IMR-90 (cell line): ENCODE measurements at regions not wholly inside any gene's neighbourhood (a gene's known extent, or its start where the extent isn't known, plus 50 kb on each side); places are given as distances from the start of the nearest gene placed in this dataset.

Experiments used
- ATAC-seq: fragments of 200-7000 bp; cut with Tn5 transposase; 2 replicates; pipeline ENCODE4 v1.9.1; 2020; ENCODE audit warnings: low read depth, mild to moderate bottlenecking, moderate library complexity
- BruUV-seq: library from RNA; stranded (reverse); fragments of 400-500 nt; replicated peaks from 2 replicates; lab custom pipeline; 2021; lab: Mats Ljungman, UMichigan
- CTCF ChIA-PET: fragments of 300-600 bp; formaldehyde crosslinking; extraction: SDS; loops from one replicate; lab custom pipeline; 2021; ENCODE audit warnings: antibody characterized with exemption; lab: Yijun Ruan, JAX
- POLR2A ChIA-PET: fragments of 300-600 bp; sonication (Branson Sonifier 250); formaldehyde crosslinking; loops from one replicate; lab custom pipeline; 2022; ENCODE audit warnings: antibody characterized with exemption; ENCODE audit not compliant: unreplicated experiment; lab: Charles Lee
- DNase-seq: peaks from one replicate; pipeline ENCODE4 v3.0.0; 2013
- H2AFZ ChIP-seq: replicated peaks from 2 replicates; pipeline ENCODE3; 2013; ENCODE audit warnings: low read length, mild to moderate bottlenecking; ENCODE audit not compliant: poor library complexity
- H2AK5ac ChIP-seq: 2 replicates; pipeline ENCODE4 v1.6.1; 2013; ENCODE audit warnings: low read depth, low read length, inconsistent platforms
- H2AK9ac ChIP-seq: replicated peaks from 2 replicates; pipeline ENCODE3; 2013; ENCODE audit warnings: mild to moderate bottlenecking, low read depth, low read length, moderate library complexity; ENCODE audit not compliant: poor library complexity
- H2BK120ac ChIP-seq: 2 replicates; pipeline ENCODE4 v1.6.1; 2013; ENCODE audit warnings: low read depth, low read length, inconsistent platforms
- H2BK15ac ChIP-seq: 3 replicates; pipeline ENCODE4 v1.6.1; 2013; ENCODE audit warnings: low read depth, low read length, inconsistent platforms
- H2BK20ac ChIP-seq: 2 replicates; pipeline ENCODE4 v1.6.1; 2013; ENCODE audit warnings: low read depth, mild to moderate bottlenecking, inconsistent platforms, low read length, moderate library complexity
- H2BK5ac ChIP-seq: 2 replicates; pipeline ENCODE4 v1.6.1; 2013; ENCODE audit warnings: mild to moderate bottlenecking, low read depth, low read length, inconsistent platforms; ENCODE audit not compliant: poor library complexity, severe bottlenecking
- H3K14ac ChIP-seq: replicated peaks from 2 replicates; pipeline ENCODE4 v1.6.1; 2013; ENCODE audit warnings: low read depth, low read length, inconsistent platforms
- H3K18ac ChIP-seq: 2 replicates; pipeline ENCODE4 v1.6.1; 2013; ENCODE audit warnings: low read depth, low read length, control low read depth
- H3K23ac ChIP-seq: 2 replicates; pipeline ENCODE4 v1.6.1; 2013; ENCODE audit warnings: low read depth, low read length, inconsistent platforms
- H3K27ac ChIP-seq: 2 replicates; pipeline ENCODE4 v1.5.1; 2013; ENCODE audit warnings: mild to moderate bottlenecking, control low read depth, low read length; ENCODE audit not compliant: insufficient read depth
- H3K27me3 ChIP-seq: 2 replicates; pipeline ENCODE4 v1.6.1; 2013; ENCODE audit warnings: low read length; ENCODE audit not compliant: control insufficient read depth, insufficient read depth
- H3K36me3 ChIP-seq: 2 replicates; pipeline ENCODE4 v1.6.1; 2013; ENCODE audit warnings: low read length, mixed read lengths; ENCODE audit not compliant: control insufficient read depth, insufficient read depth
- H3K4ac ChIP-seq: 2 replicates; pipeline ENCODE4 v1.6.1; 2013; ENCODE audit warnings: low read depth, low read length, inconsistent platforms
- H3K4me1 ChIP-seq: 2 replicates; pipeline ENCODE4 v1.6.1; 2013; ENCODE audit warnings: low read length, mixed read lengths; ENCODE audit not compliant: control insufficient read depth, insufficient read depth
- H3K4me2 ChIP-seq: 2 replicates; pipeline ENCODE4 v1.6.1; 2013; ENCODE audit warnings: low read depth, mild to moderate bottlenecking, control low read depth, low read length, moderate library complexity
- H3K4me3 ChIP-seq: 2 replicates; pipeline ENCODE4 v1.5.1; 2013; ENCODE audit warnings: low read depth, mild to moderate bottlenecking, control low read depth, low read length, moderate library complexity; ENCODE audit not compliant: insufficient read depth
- H3K56ac ChIP-seq: 2 replicates; pipeline ENCODE4 v1.6.1; 2013; ENCODE audit warnings: low read length, inconsistent platforms; ENCODE audit not compliant: insufficient read depth; ENCODE audit errors: extremely low read depth
- H3K79me1 ChIP-seq, 2 experiments: 2 replicates each; pipeline ENCODE4 v1.6.1; 2013; ENCODE audit warnings: low read length in 2 of 2, inconsistent platforms in 1 of 2, low read depth in 1 of 2
- H3K9ac ChIP-seq: 2 replicates; pipeline ENCODE4 v1.6.1; 2013; ENCODE audit warnings: low read depth, low read length, control low read depth
- H3K9me1 ChIP-seq: 2 replicates; pipeline ENCODE4 v1.6.1; 2013; ENCODE audit warnings: low read length, inconsistent platforms; ENCODE audit not compliant: insufficient read depth
- H3K9me3 ChIP-seq: 2 replicates; pipeline ENCODE4 v1.6.1; 2013; ENCODE audit warnings: low read length; ENCODE audit not compliant: control insufficient read depth, insufficient read depth
- H4K20me1 ChIP-seq: 2 replicates; pipeline ENCODE4 v1.6.1; 2013; ENCODE audit warnings: low read length, inconsistent platforms; ENCODE audit not compliant: insufficient read depth
- H4K5ac ChIP-seq: 2 replicates; pipeline ENCODE4 v1.6.1; 2013; ENCODE audit warnings: mild to moderate bottlenecking, low read depth, low read length, control low read depth
- H4K8ac ChIP-seq, 2 experiments: 2 replicates each; pipeline ENCODE4 v1.6.1; 2013; ENCODE audit warnings: low read depth in 2 of 2, low read length in 2 of 2, control low read depth in 1 of 2, inconsistent platforms in 1 of 2
- H4K91ac ChIP-seq: 2 replicates; pipeline ENCODE4 v1.6.1; 2013; ENCODE audit warnings: low read depth, low read length, inconsistent platforms; ENCODE audit not compliant: insufficient read depth
- MAZ ChIP-seq: IDR thresholded peaks from 2 replicates; pipeline ENCODE4 v1.6.1; 2012; ENCODE audit warnings: low read depth, mild to moderate bottlenecking, low read length, improper control_type of control experiment, moderate library complexity, borderline replicate concordance
- NFE2L2 ChIP-seq: fragments of 150-350 bp; IDR thresholded peaks from 2 replicates; pipeline ENCODE4 v1.6.1; 2016; ENCODE audit warnings: low read depth, mild to moderate bottlenecking, low read length
- POLR2A ChIP-seq: IDR thresholded peaks from 2 replicates; pipeline ENCODE4 v1.6.1; 2012; ENCODE audit warnings: mild to moderate bottlenecking, low read depth, low read length
- RCOR1 ChIP-seq: IDR thresholded peaks from 2 replicates; pipeline ENCODE4 v1.6.1; 2012; ENCODE audit warnings: mild to moderate bottlenecking, low read length, improper control_type of control experiment; ENCODE audit not compliant: insufficient replicate concordance
- SMC3 ChIP-seq: fragments of 150-350 bp; IDR thresholded peaks from 2 replicates; pipeline ENCODE4 v1.6.1; 2016; ENCODE audit warnings: low read depth, mild to moderate bottlenecking, antibody characterized with exemption, low read length, moderate library complexity
- WGBS, 2 experiments: methylation state at CpG; one replicate each; pipeline versions ENCODE4 v1.1.5 to v1.1.7; 2013; ENCODE audit warnings: missing lambda C conversion rate in 2 of 2; ENCODE audit not compliant: insufficient read length in 1 of 2; ENCODE audit errors: extremely low coverage in 2 of 2; 5-methylcytosine and 5-hydroxymethylcytosine counted together
- dilution Hi-C: fragments of 300-500 bp; cut with HindIII; formaldehyde crosslinking; loops from one replicate; pipeline ENCODE4 v1.14.3; 2018; ENCODE audit warnings: low sequenced_read_pairs; ENCODE audit not compliant: unreplicated experiment
- in situ Hi-C: fragments of 300-500 bp; cut with MboI; formaldehyde crosslinking; loops from 3 replicates; pipeline ENCODE4 v1.14.3; 2019; ENCODE audit warnings: low sequenced_read_pairs, inconsistent platforms, mixed read lengths
- intact Hi-C: fragments of 100-400 bp; cut with micrococcal nuclease; formaldehyde crosslinking; loops from 2 replicates; pipeline ENCODE4 v1.10.0; 2022
- TF ChIP-seq, protein P1 (sequence below): fragments of 150-350 bp; IDR thresholded peaks from 2 replicates; pipeline ENCODE4 v1.6.1; 2016; ENCODE audit warnings: low read depth, mild to moderate bottlenecking, low read length, moderate library complexity, borderline replicate concordance
- TF ChIP-seq, protein P2 (sequence below): conservative IDR thresholded peaks from 2 replicates; pipeline ENCODE4 v1.5.1; 2012; ENCODE audit warnings: mild to moderate bottlenecking, low read depth, low read length, improper control_type of control experiment
- TF ChIP-seq, protein P3 (sequence below): fragments of 150-350 bp; IDR thresholded peaks from 2 replicates; pipeline ENCODE4 v1.6.1; 2017; ENCODE audit warnings: mild to moderate bottlenecking, antibody characterized with exemption, low read length, low read depth

DNA sequence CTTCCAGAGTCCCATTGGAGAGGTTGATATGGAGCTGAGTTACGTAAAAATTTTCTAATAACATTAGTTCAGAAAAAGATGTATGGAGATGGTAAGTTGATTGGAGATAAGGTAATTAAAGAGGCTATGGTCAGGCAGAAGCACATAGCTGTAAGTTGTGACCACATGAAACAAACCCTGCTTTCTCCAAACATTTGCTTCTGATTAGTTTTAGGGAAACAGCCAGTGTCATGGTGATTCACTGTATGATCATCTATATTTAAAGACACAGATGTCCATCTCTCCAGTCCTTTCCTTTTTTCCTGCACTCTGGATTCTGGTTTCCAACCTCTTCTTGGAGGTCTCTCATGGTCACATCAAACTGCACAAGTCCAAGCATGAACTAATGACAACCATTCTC is 1550.8 kb upstream of the PIK3C3 start:
- H2AK9ac ChIP-seq, result no peak overlapping the region
- H3K4me1 ChIP-seq, result no peaks in the 10 kb centered on the region
- no CpG with 5 or more reads among the region's 1 CpG for WGBS, 2 experiments
- H2AFZ ChIP-seq, result no peak overlapping the region
- DNase-seq (peak; percentile 54), ATAC-seq (peak; percentile 64)
- no peaks in the 10 kb centered on the region for H3K79me1 ChIP-seq
- H3K14ac ChIP-seq, result 0 out of 2 replicates have a peak overlapping the region, but pooled peaks have one; percentile 48
- H3K23ac ChIP-seq, result no peak overlapping the region
- no peak overlapping the region for H2BK20ac ChIP-seq
- H3K18ac ChIP-seq, result no peak overlapping the region
- H3K9ac ChIP-seq, result no peak overlapping the region
- CTCF ChIA-PET, result no interaction called here
- no peak overlapping the region for H3K27ac ChIP-seq
- H3K36me3 ChIP-seq, result no peaks in the 10 kb centered on the region
- no peaks in the 10 kb centered on the region for H3K9me3 ChIP-seq
- POLR2A ChIA-PET, result no interaction called here
- no peaks in the 10 kb centered on the region for H3K27me3 ChIP-seq
- no TSS peak for BruUV-seq
- no peak overlapping the region for H2BK15ac ChIP-seq
- H3K4ac ChIP-seq, result no peak overlapping the region
- no peaks in the 10 kb centered on the region for H4K20me1 ChIP-seq
- H3K4me2 ChIP-seq, result no peak overlapping the region
- H3K9me1 ChIP-seq, result 0 out of 2 replicates have a peak, but pooled peaks cover 3% of the 10 kb centered on the region
- TF ChIP-seq, protein P1, sequence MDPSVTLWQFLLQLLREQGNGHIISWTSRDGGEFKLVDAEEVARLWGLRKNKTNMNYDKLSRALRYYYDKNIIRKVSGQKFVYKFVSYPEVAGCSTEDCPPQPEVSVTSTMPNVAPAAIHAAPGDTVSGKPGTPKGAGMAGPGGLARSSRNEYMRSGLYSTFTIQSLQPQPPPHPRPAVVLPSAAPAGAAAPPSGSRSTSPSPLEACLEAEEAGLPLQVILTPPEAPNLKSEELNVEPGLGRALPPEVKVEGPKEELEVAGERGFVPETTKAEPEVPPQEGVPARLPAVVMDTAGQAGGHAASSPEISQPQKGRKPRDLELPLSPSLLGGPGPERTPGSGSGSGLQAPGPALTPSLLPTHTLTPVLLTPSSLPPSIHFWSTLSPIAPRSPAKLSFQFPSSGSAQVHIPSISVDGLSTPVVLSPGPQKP, result no peak
- TF ChIP-seq, protein P2, sequence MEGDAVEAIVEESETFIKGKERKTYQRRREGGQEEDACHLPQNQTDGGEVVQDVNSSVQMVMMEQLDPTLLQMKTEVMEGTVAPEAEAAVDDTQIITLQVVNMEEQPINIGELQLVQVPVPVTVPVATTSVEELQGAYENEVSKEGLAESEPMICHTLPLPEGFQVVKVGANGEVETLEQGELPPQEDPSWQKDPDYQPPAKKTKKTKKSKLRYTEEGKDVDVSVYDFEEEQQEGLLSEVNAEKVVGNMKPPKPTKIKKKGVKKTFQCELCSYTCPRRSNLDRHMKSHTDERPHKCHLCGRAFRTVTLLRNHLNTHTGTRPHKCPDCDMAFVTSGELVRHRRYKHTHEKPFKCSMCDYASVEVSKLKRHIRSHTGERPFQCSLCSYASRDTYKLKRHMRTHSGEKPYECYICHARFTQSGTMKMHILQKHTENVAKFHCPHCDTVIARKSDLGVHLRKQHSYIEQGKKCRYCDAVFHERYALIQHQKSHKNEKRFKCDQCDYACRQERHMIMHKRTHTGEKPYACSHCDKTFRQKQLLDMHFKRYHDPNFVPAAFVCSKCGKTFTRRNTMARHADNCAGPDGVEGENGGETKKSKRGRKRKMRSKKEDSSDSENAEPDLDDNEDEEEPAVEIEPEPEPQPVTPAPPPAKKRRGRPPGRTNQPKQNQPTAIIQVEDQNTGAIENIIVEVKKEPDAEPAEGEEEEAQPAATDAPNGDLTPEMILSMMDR, result no peak
- TF ChIP-seq POLR2A, result no peak
- no peak for TF ChIP-seq RCOR1
- no peak for TF ChIP-seq MAZ
- no peak for TF ChIP-seq NFE2L2
- TF ChIP-seq, protein P3, sequence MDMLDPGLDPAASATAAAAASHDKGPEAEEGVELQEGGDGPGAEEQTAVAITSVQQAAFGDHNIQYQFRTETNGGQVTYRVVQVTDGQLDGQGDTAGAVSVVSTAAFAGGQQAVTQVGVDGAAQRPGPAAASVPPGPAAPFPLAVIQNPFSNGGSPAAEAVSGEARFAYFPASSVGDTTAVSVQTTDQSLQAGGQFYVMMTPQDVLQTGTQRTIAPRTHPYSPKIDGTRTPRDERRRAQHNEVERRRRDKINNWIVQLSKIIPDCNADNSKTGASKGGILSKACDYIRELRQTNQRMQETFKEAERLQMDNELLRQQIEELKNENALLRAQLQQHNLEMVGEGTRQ, result no peak
- no peak for TF ChIP-seq SMC3
- no peak overlapping the region for H4K8ac ChIP-seq
- H3K4me3 ChIP-seq, result no peak overlapping the region
- H2BK120ac ChIP-seq, result peak overlapping the region; percentile 45; the same call in 1 of the 2 replicates
- H2BK5ac ChIP-seq, result peak overlapping the region; percentile 26
- H2AK5ac ChIP-seq, result no peak overlapping the region
- H3K56ac ChIP-seq, result no peak overlapping the region
- dilution Hi-C loops (no loop called here), in situ Hi-C loops (loop anchor here (25.0 kb wide), 1 partner anchor 983 kb away; no protein-coding TSS in a partner anchor), intact Hi-C loops (loop anchor here (10.0 kb wide), 1 partner anchor 559 kb away; no protein-coding TSS in a partner anchor)
- H4K91ac ChIP-seq, result no peak overlapping the region
- H4K5ac ChIP-seq, result no peak overlapping the region
